ENCODE measurements at regions not wholly inside any gene's neighbourhood (a gene's known extent, or its start where the extent isn't known, plus 50 kb on each side); places are given as distances from the start of the nearest gene placed in this dataset.

GRCh38 chr3:4231041-4231440, 72.1 kb upstream of the SETMAR start:
- no peak for TF ChIP-seq FOS (IDR thresholded peaks at IDR 0.05; ENCODE audit: borderline replicate concordance, insufficient read depth, low read length)
- no peak for TF ChIP-seq GATA2 (IDR thresholded peaks at IDR 0.05; ENCODE audit: insufficient read depth, insufficient read length, low read depth, low read length)
- TF ChIP-seq MAX (IDR thresholded peaks at IDR 0.05; ENCODE audit: insufficient read depth, insufficient read length), result no peak
- no peak for TF ChIP-seq JUN (IDR thresholded peaks at IDR 0.05; ENCODE audit: borderline replicate concordance, insufficient read depth, insufficient read length, low read depth)
- no peak for TF ChIP-seq EZH2 (IDR thresholded peaks at IDR 0.05; ENCODE audit: borderline replicate concordance, low read depth, low read length, severe bottlenecking)
- no peak for TF ChIP-seq CTCF (IDR thresholded peaks at IDR 0.05; ENCODE audit: extremely low read depth in 1 of 2, insufficient read depth in 1 of 2, low read depth in 1 of 2, low read length in 2 of 2)
- DNase-seq (ENCODE audit: low read depth, low spot score), result no peak
- BruUV-seq (replicated peaks), result no TSS peak
- no peaks in the 10 kb centered on the region for H3K9me3 ChIP-seq (replicated peaks; ENCODE audit: control insufficient read depth, insufficient read depth, low read length)
- no peak overlapping the region for H3K9ac ChIP-seq (replicated peaks; ENCODE audit: extremely low read depth, insufficient read depth, low read length)
- no peaks in the 10 kb centered on the region for H3K36me3 ChIP-seq (ENCODE audit: control insufficient read depth in 2 of 2, extremely low read depth in 1 of 2, insufficient read depth in 2 of 2, low read length in 2 of 2)
- ChIA-PET CTCF (no interaction called here), POLR2A (no interaction called here)
- no peak for FAIRE-seq
- H3K4me2 ChIP-seq (ENCODE audit: insufficient read depth, low read length), result no peak overlapping the region
- H3K79me2 ChIP-seq (ENCODE audit: control insufficient read depth, insufficient read depth, low read length), result no peaks in the 10 kb centered on the region
- H3K27me3 ChIP-seq (ENCODE audit: control insufficient read depth in 2 of 2, insufficient read depth in 2 of 2, low read length in 2 of 2), result no peaks in the 10 kb centered on the region
- H3K4me3 ChIP-seq (replicated peaks in 1 of 3; ENCODE audit: insufficient read depth in 1 of 3, low read depth in 1 of 3, low read length in 3 of 3), result no peak overlapping the region
- intact Hi-C loops (cut with micrococcal nuclease), result no loop called here
- no peak overlapping the region for H3K27ac ChIP-seq (ENCODE audit: insufficient read depth, low read depth, low read length)
- no peaks in the 10 kb centered on the region for H3K4me1 ChIP-seq (ENCODE audit: control insufficient read depth, extremely low read depth, insufficient read depth, low read length)
- no peaks in the 10 kb centered on the region for H4K20me1 ChIP-seq (replicated peaks; ENCODE audit: control insufficient read depth, extremely low read depth, insufficient read depth, low read length)
- no peak overlapping the region for H2AFZ ChIP-seq (ENCODE audit: low read depth, low read length)
- H3K9me1 ChIP-seq (replicated peaks; ENCODE audit: control insufficient read depth, extremely low read depth, insufficient read depth, low read length), result no peaks in the 10 kb centered on the region
- dilution Hi-C loops (cut with MboI; ENCODE audit: extremely low pct_ligation_motif_present, low sequenced_read_pairs), result no loop called here

GRCh38 chr3:4232798-4233197, 70.4 kb upstream of the SETMAR start:
- Histone ChIP-seq H4K20me1 (replicated peaks; ENCODE audit: control insufficient read depth, extremely low read depth, insufficient read depth, low read length) (no peaks in the 10 kb centered on the region), H3K9ac (replicated peaks; ENCODE audit: extremely low read depth, insufficient read depth, low read length) (no peak overlapping the region), H3K9me3 (replicated peaks; ENCODE audit: control insufficient read depth, insufficient read depth, low read length) (no peaks in the 10 kb centered on the region), H3K36me3 (ENCODE audit: control insufficient read depth in 2 of 2, extremely low read depth in 1 of 2, insufficient read depth in 2 of 2, low read length in 2 of 2) (no peaks in the 10 kb centered on the region), H3K9me1 (replicated peaks; ENCODE audit: control insufficient read depth, extremely low read depth, insufficient read depth, low read length) (no peaks in the 10 kb centered on the region), H3K79me2 (ENCODE audit: control insufficient read depth, insufficient read depth, low read length) (no peaks in the 10 kb centered on the region), H3K27ac (ENCODE audit: insufficient read depth, low read depth, low read length) (no peak overlapping the region), H3K4me1 (ENCODE audit: control insufficient read depth, extremely low read depth, insufficient read depth, low read length) (no peaks in the 10 kb centered on the region), H3K4me2 (ENCODE audit: insufficient read depth, low read length) (no peak overlapping the region), H3K4me3 (replicated peaks in 1 of 3; ENCODE audit: insufficient read depth in 1 of 3, low read depth in 1 of 3, low read length in 3 of 3) (no peak overlapping the region), H3K27me3 (ENCODE audit: control insufficient read depth in 2 of 2, insufficient read depth in 2 of 2, low read length in 2 of 2) (no peaks in the 10 kb centered on the region), H2AFZ (ENCODE audit: low read depth, low read length) (no peak overlapping the region)
- DNase-seq (ENCODE audit: low read depth, low spot score), result no peak
- dilution Hi-C loops (cut with MboI; ENCODE audit: extremely low pct_ligation_motif_present, low sequenced_read_pairs), result no loop called here
- no peak for FAIRE-seq
- TF ChIP-seq EZH2 (IDR thresholded peaks at IDR 0.05; ENCODE audit: borderline replicate concordance, low read depth, low read length, severe bottlenecking) (no peak), MYC (IDR thresholded peaks at IDR 0.05; ENCODE audit: low read depth, low read length) (no peak), FOS (IDR thresholded peaks at IDR 0.05; ENCODE audit: borderline replicate concordance, insufficient read depth, low read length) (no peak), POLR2A (IDR thresholded peaks at IDR 0.05; ENCODE audit: low read depth, low read length) (no peak), POLR2AphosphoS5 (IDR thresholded peaks at IDR 0.05; ENCODE audit: insufficient read depth, low read depth, low read length) (no peak), CTCF (IDR thresholded peaks at IDR 0.05; ENCODE audit: extremely low read depth in 1 of 2, insufficient read depth in 1 of 2, low read depth in 1 of 2, low read length in 2 of 2) (no peak), GATA2 (IDR thresholded peaks at IDR 0.05; ENCODE audit: insufficient read depth, insufficient read length, low read depth, low read length) (no peak), JUN (IDR thresholded peaks at IDR 0.05; ENCODE audit: borderline replicate concordance, insufficient read depth, insufficient read length, low read depth) (no peak), MAX (IDR thresholded peaks at IDR 0.05; ENCODE audit: insufficient read depth, insufficient read length) (no peak)
- ChIA-PET CTCF (no interaction called here), POLR2A (no interaction called here)
- no TSS peak for BruUV-seq (replicated peaks)
- intact Hi-C loops (cut with micrococcal nuclease), result no loop called here
